ENCODE measurements at regions not wholly inside any gene's neighbourhood (a gene's known extent, or its start where the extent isn't known, plus 50 kb on each side); places are given as distances from the start of the nearest gene placed in this dataset.

DNA sequence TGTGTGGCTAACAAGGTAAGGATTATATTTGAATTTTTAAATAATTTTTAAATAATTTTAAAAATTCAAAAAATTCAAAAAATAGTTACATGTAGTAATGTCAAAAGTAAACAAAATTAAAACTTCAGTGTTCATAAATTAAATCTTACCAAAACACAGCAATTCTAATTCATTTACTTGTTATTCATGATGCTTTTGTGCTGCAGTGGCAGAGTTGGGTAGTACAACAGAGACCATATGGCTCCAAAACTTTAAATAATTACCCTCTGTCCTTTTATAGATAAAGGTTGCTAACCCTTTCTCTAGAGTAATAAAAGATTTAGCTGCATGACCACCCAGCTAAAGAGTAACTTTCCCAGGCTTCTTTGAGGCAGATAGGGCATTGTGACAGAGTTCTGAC, 1355.6 kb downstream of the FSTL5 start:
- H3K9me3 Mint-ChIP-seq: peaks cover 3% of the 10 kb centered on the region
- H3K4me1 Mint-ChIP-seq: no peaks in the 10 kb centered on the region
- H3K27me3 Mint-ChIP-seq (ENCODE audit: low read depth): no peaks in the 10 kb centered on the region
- DNase-seq (ENCODE audit: low read depth, low spot score): no peak
- no peaks in the 10 kb centered on the region for H3K36me3 Mint-ChIP-seq (ENCODE audit: low read depth)
- TF ChIP-seq, protein P1, sequence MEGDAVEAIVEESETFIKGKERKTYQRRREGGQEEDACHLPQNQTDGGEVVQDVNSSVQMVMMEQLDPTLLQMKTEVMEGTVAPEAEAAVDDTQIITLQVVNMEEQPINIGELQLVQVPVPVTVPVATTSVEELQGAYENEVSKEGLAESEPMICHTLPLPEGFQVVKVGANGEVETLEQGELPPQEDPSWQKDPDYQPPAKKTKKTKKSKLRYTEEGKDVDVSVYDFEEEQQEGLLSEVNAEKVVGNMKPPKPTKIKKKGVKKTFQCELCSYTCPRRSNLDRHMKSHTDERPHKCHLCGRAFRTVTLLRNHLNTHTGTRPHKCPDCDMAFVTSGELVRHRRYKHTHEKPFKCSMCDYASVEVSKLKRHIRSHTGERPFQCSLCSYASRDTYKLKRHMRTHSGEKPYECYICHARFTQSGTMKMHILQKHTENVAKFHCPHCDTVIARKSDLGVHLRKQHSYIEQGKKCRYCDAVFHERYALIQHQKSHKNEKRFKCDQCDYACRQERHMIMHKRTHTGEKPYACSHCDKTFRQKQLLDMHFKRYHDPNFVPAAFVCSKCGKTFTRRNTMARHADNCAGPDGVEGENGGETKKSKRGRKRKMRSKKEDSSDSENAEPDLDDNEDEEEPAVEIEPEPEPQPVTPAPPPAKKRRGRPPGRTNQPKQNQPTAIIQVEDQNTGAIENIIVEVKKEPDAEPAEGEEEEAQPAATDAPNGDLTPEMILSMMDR (conservative IDR thresholded peaks at IDR 0.05): peak; percentile 48
- H3K27ac Mint-ChIP-seq (ENCODE audit: unreplicated experiment): no peak overlapping the region
- H3K4me3 Mint-ChIP-seq: no peak overlapping the region

DNA sequence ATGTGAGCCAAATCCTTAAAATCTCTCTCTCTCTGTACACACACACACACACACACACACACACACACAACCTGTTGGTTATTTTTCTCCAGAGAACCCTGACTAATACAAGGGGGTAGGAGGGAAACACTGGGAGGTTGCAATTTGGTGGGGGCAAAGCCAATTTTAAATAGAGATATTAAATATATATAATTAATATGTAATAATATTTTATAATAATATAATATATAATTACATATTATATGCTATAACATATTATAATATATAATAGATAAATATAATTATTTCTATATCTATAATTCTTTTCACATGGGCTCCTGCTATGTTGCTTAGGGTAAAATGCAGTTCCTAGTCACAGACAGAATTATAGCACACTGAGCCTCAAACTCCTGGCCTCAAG, 1354.2 kb downstream of the FSTL5 start:
- peaks cover 3% of the 10 kb centered on the region for H3K9me3 Mint-ChIP-seq
- H3K27ac Mint-ChIP-seq (ENCODE audit: unreplicated experiment): no peak overlapping the region
- H3K4me3 Mint-ChIP-seq: no peak overlapping the region
- H3K27me3 Mint-ChIP-seq (ENCODE audit: low read depth): no peaks in the 10 kb centered on the region
- TF ChIP-seq, protein P1 (conservative IDR thresholded peaks at IDR 0.05): no peak
- DNase-seq (ENCODE audit: low read depth, low spot score): no peak
- H3K4me1 Mint-ChIP-seq: no peaks in the 10 kb centered on the region
- H3K36me3 Mint-ChIP-seq (ENCODE audit: low read depth): no peaks in the 10 kb centered on the region

GRCh38 chr4:160810424-160810823, 1353.4 kb downstream of the FSTL5 start:
- DNase-seq (ENCODE audit: low read depth, low spot score): no peak
- Mint-ChIP-seq H3K4me3 (no peak overlapping the region), H3K4me1 (no peaks in the 10 kb centered on the region), H3K36me3 (ENCODE audit: low read depth) (no peaks in the 10 kb centered on the region), H3K27me3 (ENCODE audit: low read depth) (no peaks in the 10 kb centered on the region), H3K27ac (ENCODE audit: unreplicated experiment) (no peak overlapping the region), H3K9me3 (peaks cover 3% of the 10 kb centered on the region)
- TF ChIP-seq, protein P1 (conservative IDR thresholded peaks at IDR 0.05): no peak

- H3K27me3 Mint-ChIP-seq (ENCODE audit: low read depth): no peaks in the 10 kb centered on the region
- DNase-seq (ENCODE audit: low read depth, low spot score): no peak
- TF ChIP-seq, protein P1 (conservative IDR thresholded peaks at IDR 0.05): no peak
- H3K36me3 Mint-ChIP-seq (ENCODE audit: low read depth): no peaks in the 10 kb centered on the region
- no peak overlapping the region for H3K27ac Mint-ChIP-seq (ENCODE audit: unreplicated experiment)
- no peak overlapping the region for H3K4me3 Mint-ChIP-seq
- no peaks in the 10 kb centered on the region for H3K4me1 Mint-ChIP-seq
- H3K9me3 Mint-ChIP-seq: peaks cover 3% of the 10 kb centered on the region
Observed at GRCh38 chr4:160810941-160811340, 1352.9 kb downstream of the FSTL5 start.

GRCh38 chr4:160811956-160812355, 1351.8 kb downstream of the FSTL5 start:
- TF ChIP-seq, protein P1 (conservative IDR thresholded peaks at IDR 0.05): peak; percentile 46
- no peaks in the 10 kb centered on the region for H3K36me3 Mint-ChIP-seq (ENCODE audit: low read depth)
- no peak overlapping the region for H3K27ac Mint-ChIP-seq (ENCODE audit: unreplicated experiment)
- H3K4me3 Mint-ChIP-seq: no peak overlapping the region
- H3K4me1 Mint-ChIP-seq: no peaks in the 10 kb centered on the region
- no peak for DNase-seq (ENCODE audit: low read depth, low spot score)
- H3K27me3 Mint-ChIP-seq (ENCODE audit: low read depth): no peaks in the 10 kb centered on the region
- no peaks in the 10 kb centered on the region for H3K9me3 Mint-ChIP-seq

- no peaks in the 10 kb centered on the region for H3K27me3 Mint-ChIP-seq (ENCODE audit: low read depth)
- no peaks in the 10 kb centered on the region for H3K4me1 Mint-ChIP-seq
- H3K27ac Mint-ChIP-seq (ENCODE audit: unreplicated experiment): no peak overlapping the region
- TF ChIP-seq, protein P1 (conservative IDR thresholded peaks at IDR 0.05): no peak
- no peak overlapping the region for H3K4me3 Mint-ChIP-seq
- DNase-seq (ENCODE audit: low read depth, low spot score): no peak
- H3K9me3 Mint-ChIP-seq: no peaks in the 10 kb centered on the region
- no peaks in the 10 kb centered on the region for H3K36me3 Mint-ChIP-seq (ENCODE audit: low read depth)
Observed at GRCh38 chr4:160814726-160815125, 1349.1 kb downstream of the FSTL5 start.

All from neural crest cell (in vitro differentiated cells).